B cell (primary cell): ENCODE measurements at regions not wholly inside any gene's neighbourhood (a gene's known extent, or its start where the extent isn't known, plus 50 kb on each side); places are given as distances from the start of the nearest gene placed in this dataset.

Experiments
- ATAC-seq: fragments of 200-7000 bp; cut with Tn5 transposase; one replicate; pipeline ENCODE4 v1.10.0; 2021; ENCODE audit warnings: low read depth, mild to moderate bottlenecking, moderate number of reproducible peaks, moderate library complexity
- CTCF ChIA-PET: fragments of 350-600 bp; sonication (Branson Sonifier 250); formaldehyde crosslinking; loops from one replicate; lab custom pipeline; 2021; ENCODE audit warnings: antibody characterized with exemption, inconsistent platforms; lab: Charles Lee
- POLR2A ChIA-PET: fragments of 350-600 bp; sonication (Branson Sonifier 250); formaldehyde crosslinking; loops from one replicate; lab custom pipeline; 2021; ENCODE audit warnings: antibody characterized with exemption; lab: Charles Lee
- DNase-seq: peaks from one replicate; pipeline ENCODE4 v3.0.0; 2013
- H2AFZ ChIP-seq: 2 replicates; pipeline ENCODE4 v1.6.1; 2012; ENCODE audit warnings: mild to moderate bottlenecking, low read depth, low read length; ENCODE audit not compliant: insufficient read depth, poor library complexity, severe bottlenecking
- H3K27ac ChIP-seq, 2 donors: 1 replicate in 1 of 2; 2 replicates in 1 of 2; pipeline ENCODE4 v1.5.1; 2012 to 2013; ENCODE audit warnings: low read length in 2 of 2, mild to moderate bottlenecking in 2 of 2, moderate library complexity in 1 of 2
- H3K27me3 ChIP-seq, 4 experiments: fragments of 200-600 bp in 1 of 4; sonication (generic) in 1 of 4; replicated peaks in 1 of 4; 1 replicate in 2 of 4; 2 replicates in 2 of 4; pipeline versions ENCODE4 v1.6.1 to v1.7.0; 2013 to 2016; ENCODE audit warnings: low read length in 3 of 4, mild to moderate bottlenecking in 2 of 4, mixed read lengths in 1 of 4, moderate library complexity in 1 of 4; ENCODE audit not compliant: insufficient read depth in 4 of 4, control insufficient read depth in 3 of 4; ENCODE audit errors: control extremely low read depth in 1 of 4
- H3K36me3 ChIP-seq, 2 experiments: replicated peaks in 1 of 2; 1 replicate in 1 of 2; 2 replicates in 1 of 2; pipeline versions ENCODE4 v1.6.1 to v1.7.1; 2013; ENCODE audit warnings: low read length in 1 of 2; ENCODE audit not compliant: insufficient read depth in 2 of 2, control insufficient read depth in 1 of 2; ENCODE audit errors: control extremely low read depth in 1 of 2, extremely low read depth in 1 of 2
- H3K4me1 ChIP-seq, 2 donors: fragments of 200-600 bp in 1 of 2; sonication (generic) in 1 of 2; 1 replicate in 1 of 2; 2 replicates in 1 of 2; pipeline versions ENCODE4 v1.5.1 to v1.6.1; 2013 to 2017; ENCODE audit warnings: low read length in 2 of 2; ENCODE audit not compliant: control insufficient read depth in 2 of 2, insufficient read depth in 2 of 2
- H3K4me2 ChIP-seq: replicated peaks from 2 replicates; pipeline ENCODE3; 2012; ENCODE audit warnings: mild to moderate bottlenecking, low read depth, low read length; ENCODE audit not compliant: poor library complexity, severe bottlenecking
- H3K4me3 ChIP-seq, 5 experiments: fragments of 200-600 bp in 1 of 5; sonication (generic) in 1 of 5; 1 replicate in 3 of 5; 2 replicates in 2 of 5; pipeline versions ENCODE4 v1.5.1 to v1.7.0; 2011 to 2016; ENCODE audit warnings: low read length in 4 of 5, mild to moderate bottlenecking in 4 of 5, low read depth in 2 of 5, control low read depth in 1 of 5, moderate library complexity in 1 of 5; ENCODE audit not compliant: insufficient read depth in 1 of 5; ENCODE audit errors: control extremely low read depth in 1 of 5, extremely low read depth in 1 of 5
- H3K79me2 ChIP-seq: fragments of 200-600 bp; sonication (generic); one replicate; pipeline ENCODE4 v1.6.0; 2016; ENCODE audit warnings: low read length; ENCODE audit not compliant: control insufficient read depth, insufficient read depth
- H3K9ac ChIP-seq: fragments of 200-600 bp; sonication (generic); 2 replicates; pipeline ENCODE4 v1.6.1; 2017; ENCODE audit warnings: mild to moderate bottlenecking, low read length, moderate library complexity
- H3K9me3 ChIP-seq, 3 donors: one replicate each; pipeline versions ENCODE4 v1.6.1 to v1.7.1; 2013; ENCODE audit warnings: low read length in 2 of 3; ENCODE audit not compliant: control insufficient read depth in 2 of 3, insufficient read depth in 1 of 3; ENCODE audit errors: control extremely low read depth in 1 of 3
- H4K20me1 ChIP-seq: 2 replicates; pipeline ENCODE4 v1.6.0; 2012; ENCODE audit warnings: mild to moderate bottlenecking, low read length; ENCODE audit not compliant: insufficient read depth, control insufficient read depth, poor library complexity, severe bottlenecking
- H3K27ac Mint-ChIP-seq: one replicate; pipeline ENCODE4 v1.8.0; 2021; ENCODE audit warnings: mixed read lengths
- H3K27me3 Mint-ChIP-seq: one replicate; pipeline ENCODE4 v1.8.0; 2021; ENCODE audit warnings: mixed read lengths
- H3K4me1 Mint-ChIP-seq: one replicate; pipeline ENCODE4 v1.8.0; 2021; ENCODE audit warnings: mixed read lengths
- H3K4me3 Mint-ChIP-seq: one replicate; pipeline ENCODE4 v1.8.0; 2021; ENCODE audit warnings: mixed read lengths
- H3K9me3 Mint-ChIP-seq: one replicate; pipeline ENCODE4 v1.8.0; 2022; ENCODE audit warnings: mixed read lengths; ENCODE audit not compliant: insufficient read depth
- CTCF ChIP-seq: fragments of 200-600 bp; IDR thresholded peaks from one replicate; pipeline ENCODE4 v1.8.0; 2022; ENCODE audit warnings: antibody characterized with exemption, mild to moderate bottlenecking
- EZH2 ChIP-seq: IDR thresholded peaks from 2 replicates; pipeline ENCODE4 v1.6.1; 2012; ENCODE audit warnings: borderline replicate concordance, low read depth, mild to moderate bottlenecking, moderate library complexity, low read length; ENCODE audit not compliant: insufficient read depth, poor library complexity, severe bottlenecking
- WGBS: methylation state at CpG from one replicate; pipeline ENCODE4 v1.1.5; 2013; ENCODE audit warnings: missing lambda C conversion rate; ENCODE audit not compliant: insufficient coverage; 5-methylcytosine and 5-hydroxymethylcytosine counted together
- intact Hi-C: fragments of 100-400 bp; cut with micrococcal nuclease; formaldehyde crosslinking; loops from one replicate; pipeline ENCODE4 v1.10.0; 2022

GRCh38 chr10:129111922-129112321 lies 355.1 kb upstream of the MGMT start:
- TF ChIP-seq EZH2 = no peak
- TF ChIP-seq CTCF = no peak
- ChIA-PET POLR2A (no interaction called here), CTCF (no interaction called here)
- Histone ChIP-seq H3K9me3 (peaks cover 0 to 4% (median 0%) of the 10 kb centered on the region in 3 donors), H4K20me1 (no peaks in the 10 kb centered on the region), H3K79me2 (no peaks in the 10 kb centered on the region), H3K27me3 (no peaks in the 10 kb centered on the region), H3K36me3 (no peaks in the 10 kb centered on the region), H3K4me2 (no peak overlapping the region), H2AFZ (no peak overlapping the region), H3K4me3 (no peak overlapping the region), H3K4me1 (no peaks in the 10 kb centered on the region), H3K9ac (no peak overlapping the region), H3K27ac (no peak overlapping the region)
- H3K27me3 Mint-ChIP-seq = peaks cover 1% of the 10 kb centered on the region
- ATAC-seq (no peak), DNase-seq (no peak)
- no peaks in the 10 kb centered on the region for H3K4me1 Mint-ChIP-seq
- intact Hi-C loops = no loop called here
- 79% methylated on average over 4 of the region's 6 CpGs for WGBS
- no peak overlapping the region for H3K4me3 Mint-ChIP-seq
- H3K27ac Mint-ChIP-seq = no peak overlapping the region
- H3K9me3 Mint-ChIP-seq = peaks cover 2% of the 10 kb centered on the region

- Histone ChIP-seq H3K4me3 (no peak overlapping the region), H3K4me1 (no peaks in the 10 kb centered on the region), H3K36me3 (no peaks in the 10 kb centered on the region), H3K27ac (no peak overlapping the region), H3K27me3 (no peaks in the 10 kb centered on the region), H3K9ac (no peak overlapping the region), H3K79me2 (no peaks in the 10 kb centered on the region), H3K4me2 (no peak overlapping the region), H3K9me3 (peaks cover 0 to 7% (median 0%) of the 10 kb centered on the region in 3 donors), H4K20me1 (no peaks in the 10 kb centered on the region), H2AFZ (no peak overlapping the region)
- ChIA-PET CTCF (no interaction called here), POLR2A (no interaction called here)
- Mint-ChIP-seq H3K9me3 (peaks cover 2% of the 10 kb centered on the region), H3K4me3 (no peak overlapping the region), H3K27me3 (no peaks in the 10 kb centered on the region), H3K27ac (no peak overlapping the region), H3K4me1 (no peaks in the 10 kb centered on the region)
- ATAC-seq = no peak
- no peak for DNase-seq
- TF ChIP-seq CTCF (no peak), EZH2 (no peak)
- intact Hi-C loops = no loop called here
- 82% methylated on average over 7 of the region's 10 CpGs for WGBS
Measured at GRCh38 chr10:129114588-129114987, 352.5 kb upstream of the MGMT start.
